ENCODE measurements at regions not wholly inside any gene's neighbourhood (a gene's known extent, or its start where the extent isn't known, plus 50 kb on each side); places are given as distances from the start of the nearest gene placed in this dataset.

DNA sequence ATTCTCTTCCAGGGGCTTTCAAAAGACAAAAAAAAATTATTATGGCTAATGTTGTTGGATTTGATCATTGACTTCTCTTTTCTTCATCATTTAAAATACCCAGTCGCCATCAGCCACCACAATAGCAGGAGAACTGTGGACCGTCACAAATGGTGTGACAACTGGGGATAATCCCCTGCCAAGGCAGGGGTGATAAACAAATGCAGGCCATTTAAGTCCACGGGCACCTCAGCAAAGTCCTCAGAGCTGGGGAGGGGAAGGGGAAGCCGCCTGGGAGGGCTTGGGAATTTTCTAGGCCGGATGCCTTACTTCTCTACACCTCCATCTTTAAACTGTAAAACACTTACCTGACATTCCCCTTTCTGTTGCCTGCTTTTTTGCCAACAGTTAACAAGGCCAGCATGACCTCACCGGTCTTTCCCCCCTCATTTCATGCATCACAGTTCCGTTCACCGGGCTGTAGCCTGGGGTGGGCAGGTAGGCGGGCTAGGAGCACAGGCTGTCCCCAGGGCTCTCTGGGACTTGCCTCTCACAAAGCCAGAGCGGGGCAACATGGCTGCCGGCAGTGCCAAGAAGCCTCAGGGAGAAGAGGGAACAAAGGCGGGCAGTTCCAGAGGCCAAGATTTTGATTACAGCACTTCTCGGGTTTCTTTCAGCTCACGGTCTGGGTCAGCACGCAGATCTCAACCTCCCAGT is 820.4 kb downstream of the BCL11A start:
- in situ Hi-C loops (cut with MboI; ENCODE audit: low pct_ligation_motif_present in 1 of 4, low pct_unique_long_range_greater_than_20kb in 1 of 4, low sequenced_read_pairs in 3 of 4), result no loop called here
- Histone ChIP-seq H3K36me3 (no peaks in the 10 kb centered on the region), H3K27ac (no peak overlapping the region), H3K4me1 (no peaks in the 10 kb centered on the region), H3K9me3 (no peaks in the 10 kb centered on the region), H3K27me3 (no peaks in the 10 kb centered on the region), H3K4me3 (no peak overlapping the region)
- intact Hi-C loops (cut with DNase I; ENCODE audit: low total_unique reads), result no loop called here
- WGBS, 2 donors (ENCODE audit: low coverage in 1 of 2), result 86 to 93% methylated on average over 9 to 15 of the region's 15 CpGs
- no peak for DNase-seq
- TF ChIP-seq, protein P1, sequence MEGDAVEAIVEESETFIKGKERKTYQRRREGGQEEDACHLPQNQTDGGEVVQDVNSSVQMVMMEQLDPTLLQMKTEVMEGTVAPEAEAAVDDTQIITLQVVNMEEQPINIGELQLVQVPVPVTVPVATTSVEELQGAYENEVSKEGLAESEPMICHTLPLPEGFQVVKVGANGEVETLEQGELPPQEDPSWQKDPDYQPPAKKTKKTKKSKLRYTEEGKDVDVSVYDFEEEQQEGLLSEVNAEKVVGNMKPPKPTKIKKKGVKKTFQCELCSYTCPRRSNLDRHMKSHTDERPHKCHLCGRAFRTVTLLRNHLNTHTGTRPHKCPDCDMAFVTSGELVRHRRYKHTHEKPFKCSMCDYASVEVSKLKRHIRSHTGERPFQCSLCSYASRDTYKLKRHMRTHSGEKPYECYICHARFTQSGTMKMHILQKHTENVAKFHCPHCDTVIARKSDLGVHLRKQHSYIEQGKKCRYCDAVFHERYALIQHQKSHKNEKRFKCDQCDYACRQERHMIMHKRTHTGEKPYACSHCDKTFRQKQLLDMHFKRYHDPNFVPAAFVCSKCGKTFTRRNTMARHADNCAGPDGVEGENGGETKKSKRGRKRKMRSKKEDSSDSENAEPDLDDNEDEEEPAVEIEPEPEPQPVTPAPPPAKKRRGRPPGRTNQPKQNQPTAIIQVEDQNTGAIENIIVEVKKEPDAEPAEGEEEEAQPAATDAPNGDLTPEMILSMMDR (IDR thresholded peaks at IDR 0.05), result no peak
- TF ChIP-seq POLR2AphosphoS5 (IDR thresholded peaks at IDR 0.05) (no peak), POLR2A (IDR thresholded peaks at IDR 0.05) (no peak)

DNA sequence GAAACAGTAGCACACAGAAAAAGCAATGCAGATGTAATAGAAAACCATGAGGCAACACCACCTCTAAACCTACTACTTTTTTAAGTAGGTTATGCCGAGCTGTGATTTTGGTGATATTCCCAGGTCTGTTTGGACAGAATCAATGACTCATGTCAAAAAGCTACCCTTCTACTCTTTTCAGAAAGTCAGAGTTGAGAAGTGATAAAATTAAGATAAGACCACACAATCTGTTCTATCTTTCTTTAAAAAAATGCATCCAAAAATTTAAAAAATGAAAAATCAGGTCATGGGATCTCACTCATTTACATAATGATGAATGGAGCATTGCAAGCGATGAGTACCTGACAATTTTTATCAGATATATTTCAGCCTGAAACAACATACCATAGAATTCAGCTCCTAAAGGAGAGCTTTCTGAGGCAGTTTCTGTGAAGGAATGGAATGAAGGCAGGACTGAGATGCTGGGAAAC is 826.3 kb downstream of the BCL11A start:
- Histone ChIP-seq H3K4me1 (no peaks in the 10 kb centered on the region), H3K27me3 (no peaks in the 10 kb centered on the region), H3K9me3 (no peaks in the 10 kb centered on the region), H3K4me3 (no peak overlapping the region), H3K36me3 (no peaks in the 10 kb centered on the region), H3K27ac (no peak overlapping the region)
- in situ Hi-C loops (cut with MboI; ENCODE audit: low pct_ligation_motif_present in 1 of 4, low pct_unique_long_range_greater_than_20kb in 1 of 4, low sequenced_read_pairs in 3 of 4) (no loop called here), intact Hi-C loops (cut with DNase I; ENCODE audit: low total_unique reads) (no loop called here)
- WGBS, 2 donors (ENCODE audit: low coverage in 1 of 2), result 88 to 92% methylated on average over 2 of the region's 2 CpGs
- TF ChIP-seq EP300 (IDR thresholded peaks at IDR 0.05; ENCODE audit: low read depth) (no peak), POLR2AphosphoS5 (IDR thresholded peaks at IDR 0.05) (no peak), POLR2A (IDR thresholded peaks at IDR 0.05) (no peak)
- TF ChIP-seq, protein P1 (IDR thresholded peaks at IDR 0.05), result no peak
- no peak for DNase-seq

DNA sequence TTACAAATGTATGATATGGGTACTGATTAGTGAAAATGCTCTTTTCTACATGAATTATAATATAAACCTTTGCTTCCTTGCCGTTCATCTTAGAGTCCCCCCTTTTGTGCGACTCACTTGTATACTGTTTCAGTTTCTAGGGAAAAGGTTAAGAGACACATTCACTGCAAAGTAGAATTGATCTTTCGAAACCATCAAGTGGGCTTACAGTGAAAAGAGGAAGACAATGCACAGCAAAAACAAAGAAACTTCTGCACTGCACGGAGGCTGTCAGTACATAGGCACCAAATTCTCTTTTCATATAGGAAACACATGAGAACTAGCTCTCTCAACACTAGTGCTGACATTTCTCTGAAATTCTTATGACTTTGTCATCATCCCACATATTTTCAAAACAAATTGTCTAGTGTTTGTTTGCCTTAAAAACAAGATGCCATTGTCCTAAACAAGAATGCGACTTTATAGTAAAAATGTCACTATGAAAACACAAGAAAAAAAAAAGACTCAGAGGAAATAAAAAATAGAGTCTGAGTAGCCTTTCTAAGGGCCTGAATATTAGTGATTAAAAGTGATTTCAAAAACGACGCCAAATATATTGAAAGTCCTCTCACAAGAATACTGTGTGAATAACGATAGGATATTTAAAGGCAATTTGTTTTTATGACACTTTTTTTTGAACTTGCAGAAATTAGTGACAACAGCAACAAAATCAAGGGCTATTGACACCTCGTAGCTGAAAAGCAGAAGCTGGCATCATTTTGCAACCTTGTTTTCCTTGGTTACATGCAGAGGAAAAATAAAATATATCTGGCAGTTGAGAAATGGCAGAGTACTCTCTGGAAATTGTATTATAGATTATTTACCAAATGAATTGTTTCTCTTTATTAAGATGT is 827.0 kb downstream of the BCL11A start:
- in situ Hi-C loops (cut with MboI; ENCODE audit: low pct_ligation_motif_present in 1 of 4, low pct_unique_long_range_greater_than_20kb in 1 of 4, low sequenced_read_pairs in 3 of 4), result no loop called here
- Histone ChIP-seq H3K27ac (no peak overlapping the region), H3K9me3 (no peaks in the 10 kb centered on the region), H3K27me3 (no peaks in the 10 kb centered on the region), H3K4me1 (no peaks in the 10 kb centered on the region), H3K36me3 (no peaks in the 10 kb centered on the region), H3K4me3 (no peak overlapping the region)
- 71 to 72% methylated on average over 9 of the region's 9 CpGs for WGBS, 2 donors (ENCODE audit: low coverage in 1 of 2)
- DNase-seq, result no peak
- TF ChIP-seq EP300 (IDR thresholded peaks at IDR 0.05; ENCODE audit: low read depth) (no peak), POLR2A (IDR thresholded peaks at IDR 0.05) (no peak), POLR2AphosphoS5 (IDR thresholded peaks at IDR 0.05) (no peak)
- TF ChIP-seq, protein P1 (IDR thresholded peaks at IDR 0.05), result no peak
- intact Hi-C loops (cut with DNase I; ENCODE audit: low total_unique reads), result no loop called here

DNA sequence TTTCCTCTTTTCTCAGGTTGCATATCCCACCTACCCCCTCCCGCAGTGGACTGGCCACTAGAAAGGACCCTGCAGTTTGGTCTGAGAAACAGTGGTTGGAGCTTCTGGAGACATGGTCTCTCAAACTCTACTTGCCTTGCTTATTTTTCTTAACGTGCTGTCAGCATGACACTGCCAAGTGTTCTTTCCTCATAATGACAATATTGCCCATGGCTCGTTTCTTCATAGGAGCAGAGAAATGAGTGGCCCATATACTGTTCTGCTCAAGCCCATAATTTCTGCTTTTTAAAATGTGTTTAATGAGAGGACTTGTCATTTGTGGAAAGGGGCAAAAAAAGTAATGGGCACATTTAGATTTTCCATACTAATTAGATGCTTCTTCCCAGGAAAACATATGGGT is 828.7 kb downstream of the BCL11A start:
- Histone ChIP-seq H3K27ac (no peak overlapping the region), H3K9me3 (no peaks in the 10 kb centered on the region), H3K27me3 (no peaks in the 10 kb centered on the region)

More for the DNA sequence above, 828.7 kb downstream of the BCL11A start:
- H3K4me1 ChIP-seq, result no peaks in the 10 kb centered on the region
- in situ Hi-C loops (cut with MboI; ENCODE audit: low pct_ligation_motif_present in 1 of 4, low pct_unique_long_range_greater_than_20kb in 1 of 4, low sequenced_read_pairs in 3 of 4), result no loop called here
- TF ChIP-seq EP300 (IDR thresholded peaks at IDR 0.05; ENCODE audit: low read depth), result no peak
- TF ChIP-seq POLR2A (IDR thresholded peaks at IDR 0.05), result no peak
- no peak for TF ChIP-seq POLR2AphosphoS5 (IDR thresholded peaks at IDR 0.05)
- TF ChIP-seq, protein P1 (IDR thresholded peaks at IDR 0.05), result no peak
- H3K4me3 ChIP-seq, result no peak overlapping the region
- WGBS, 2 donors (ENCODE audit: low coverage in 1 of 2), result 87% methylated on average over 3 of the region's 3 CpGs; no CpG with 5 or more reads in 1 of the 2 donors
- intact Hi-C loops (cut with DNase I; ENCODE audit: low total_unique reads), result no loop called here
- no peak for DNase-seq
- H3K36me3 ChIP-seq, result no peaks in the 10 kb centered on the region

Measured in transverse colon (tissue), 4 donors.